GM23338 (cell line): ENCODE measurements at regions not wholly inside any gene's neighbourhood (a gene's known extent, or its start where the extent isn't known, plus 50 kb on each side); places are given as distances from the start of the nearest gene placed in this dataset.

Experiments
- CREB1 ChIP-seq: fragments of 250-450 bp; sonication (Bioruptor Pico); IDR thresholded peaks from 2 replicates; pipeline ENCODE4 v1.5.0; 2020; ENCODE audit warnings: low read depth, mild to moderate bottlenecking, moderate library complexity
- CTCF ChIP-seq, 2 experiments: fragments of 200-600 bp in 1 of 2; sonication (generic) in 1 of 2; conservative IDR thresholded peaks; 2 replicates each; pipeline versions ENCODE4 v1.5.1 to v1.6.1; 2016 to 2017; ENCODE audit warnings: antibody characterized with exemption in 2 of 2, low read depth in 2 of 2, mild to moderate bottlenecking in 2 of 2, moderate library complexity in 1 of 2
- POLR2AphosphoS5 ChIP-seq: IDR thresholded peaks from 2 replicates; pipeline ENCODE4 v1.6.1; 2016; ENCODE audit warnings: antibody characterized with exemption, low read depth

GRCh38 chr14:56351861-56352260 is 227.7 kb upstream of the TMEM260 start:
- TF ChIP-seq POLR2AphosphoS5 (no peak), CREB1 (CRISPR knock-in tag) (no peak), CTCF (conservative IDR thresholded peaks at IDR 0.05; ENCODE audit: low read depth in 2 of 2) (no peak; a peak in 1 of 4 replicates)
